Spinal cord (tissue), 9 donors: ENCODE measurements at regions not wholly inside any gene's neighbourhood (a gene's known extent, or its start where the extent isn't known, plus 50 kb on each side); places are given as distances from the start of the nearest gene placed in this dataset.
A peak's percentile ranks its signal among the peaks of the same experiment; 100 is the strongest.

Experiments
- DNase-seq, 6 donors: peaks; one replicate each; pipeline versions ENCODE4 v3.0.0 to v3.0.0-alpha.2; 2013 to 2015; ENCODE audit warnings: low spot score in 6 of 6, low read depth in 4 of 6
- H3K27ac ChIP-seq: one replicate; pipeline ENCODE4 v1.5.1; 2013; ENCODE audit warnings: low read depth, low read length, control low read depth
- H3K27me3 ChIP-seq: one replicate; pipeline ENCODE4 v1.6.1; 2013; ENCODE audit warnings: low read length; ENCODE audit not compliant: control insufficient read depth, insufficient read depth
- H3K36me3 ChIP-seq: one replicate; pipeline ENCODE4 v1.6.1; 2013; ENCODE audit warnings: low read length; ENCODE audit not compliant: control insufficient read depth, insufficient read depth
- H3K4me1 ChIP-seq: one replicate; pipeline ENCODE4 v1.6.1; 2013; ENCODE audit warnings: low read length; ENCODE audit not compliant: control insufficient read depth, insufficient read depth
- H3K4me3 ChIP-seq: one replicate; pipeline ENCODE4 v1.5.1; 2013; ENCODE audit warnings: low read depth, low read length, control low read depth
- H3K9me3 ChIP-seq: one replicate; pipeline ENCODE4 v1.6.1; 2013; ENCODE audit warnings: low read length; ENCODE audit not compliant: control insufficient read depth, insufficient read depth
- WGBS: methylation state at CpG from one replicate; pipeline ENCODE4 v1.1.5; 2013; ENCODE audit warnings: missing lambda C conversion rate; ENCODE audit not compliant: insufficient coverage; 5-methylcytosine and 5-hydroxymethylcytosine counted together
- donor health status: healthy.

DNA sequence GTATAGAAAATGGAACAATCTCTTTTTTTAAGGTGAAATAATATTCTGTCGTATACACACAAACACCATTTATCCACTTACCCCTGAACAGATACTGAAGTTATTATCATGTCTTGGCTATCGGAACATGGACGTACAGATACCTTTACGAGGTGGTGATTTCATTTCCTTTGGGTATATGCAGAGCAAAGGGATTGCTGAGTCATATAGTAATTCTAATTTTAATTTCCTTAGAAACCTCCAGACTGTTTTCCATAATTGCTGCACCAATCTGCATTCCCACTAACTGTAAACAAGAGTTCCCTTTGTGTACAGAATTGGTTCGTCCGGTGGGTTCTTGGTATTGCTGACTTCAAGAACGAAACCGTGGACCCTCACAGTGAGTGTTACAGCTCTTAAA is 179.4 kb downstream of the SHOX2 start:
- H3K4me1 ChIP-seq: no peaks in the 10 kb centered on the region
- H3K4me3 ChIP-seq: no peak overlapping the region
- H3K36me3 ChIP-seq: no peaks in the 10 kb centered on the region
- H3K27ac ChIP-seq: no peak overlapping the region
- no peak for DNase-seq
- WGBS: 100% methylated on average over 4 of the region's 8 CpGs
- no peaks in the 10 kb centered on the region for H3K9me3 ChIP-seq
- no peaks in the 10 kb centered on the region for H3K27me3 ChIP-seq

DNA sequence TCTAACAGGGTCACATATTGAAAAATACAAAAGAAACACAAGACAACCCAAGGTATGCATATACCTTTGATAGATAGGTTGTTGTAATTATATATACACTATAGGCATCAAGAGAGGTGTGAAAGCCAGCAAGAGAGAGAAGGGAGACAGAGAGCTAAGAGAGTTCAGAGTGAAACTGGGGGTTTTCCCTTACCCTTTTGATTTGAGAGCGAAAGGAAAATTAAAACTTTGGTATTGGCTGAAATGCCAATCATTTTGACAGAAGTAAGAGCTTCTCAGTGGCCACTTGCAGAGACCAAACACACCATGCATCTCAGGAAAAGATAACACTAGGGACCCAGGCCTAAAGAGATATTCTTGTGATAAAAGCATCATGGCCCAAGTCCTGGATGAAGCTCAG is 183.6 kb downstream of the SHOX2 start:
- no peaks in the 10 kb centered on the region for H3K36me3 ChIP-seq
- H3K9me3 ChIP-seq: no peaks in the 10 kb centered on the region
- DNase-seq: no peak
- no peak overlapping the region for H3K27ac ChIP-seq
- H3K27me3 ChIP-seq: no peaks in the 10 kb centered on the region
- 100% methylated on average over 1 of the region's 1 CpG for WGBS
- no peaks in the 10 kb centered on the region for H3K4me1 ChIP-seq
- no peak overlapping the region for H3K4me3 ChIP-seq

DNA sequence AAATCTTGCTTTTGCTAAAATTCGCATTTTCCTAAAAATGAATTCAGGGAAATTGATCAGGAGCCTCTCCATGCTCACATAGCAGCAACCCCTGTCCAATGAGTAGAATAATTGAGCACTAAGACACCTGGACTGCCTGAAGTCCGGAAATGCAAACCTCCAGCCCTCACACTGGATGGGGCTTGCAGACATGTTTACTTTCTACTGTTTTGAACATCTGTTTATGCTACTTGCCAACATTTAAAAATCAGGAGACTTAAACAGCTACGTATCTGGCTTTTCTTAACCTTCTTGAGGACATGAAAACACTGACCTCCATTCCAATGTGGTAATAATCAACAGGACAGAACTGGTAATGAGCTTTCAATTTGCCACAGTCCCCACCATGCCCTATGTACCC is 184.4 kb downstream of the SHOX2 start:
- no peaks in the 10 kb centered on the region for H3K27me3 ChIP-seq
- no peaks in the 10 kb centered on the region for H3K9me3 ChIP-seq
- DNase-seq: peak in 1 of 6 donors; percentile 13
- H3K36me3 ChIP-seq: no peaks in the 10 kb centered on the region
- H3K4me1 ChIP-seq: no peaks in the 10 kb centered on the region
- no peak overlapping the region for H3K27ac ChIP-seq
- no peak overlapping the region for H3K4me3 ChIP-seq
- WGBS: 90% methylated on average over 3 of the region's 3 CpGs

DNA sequence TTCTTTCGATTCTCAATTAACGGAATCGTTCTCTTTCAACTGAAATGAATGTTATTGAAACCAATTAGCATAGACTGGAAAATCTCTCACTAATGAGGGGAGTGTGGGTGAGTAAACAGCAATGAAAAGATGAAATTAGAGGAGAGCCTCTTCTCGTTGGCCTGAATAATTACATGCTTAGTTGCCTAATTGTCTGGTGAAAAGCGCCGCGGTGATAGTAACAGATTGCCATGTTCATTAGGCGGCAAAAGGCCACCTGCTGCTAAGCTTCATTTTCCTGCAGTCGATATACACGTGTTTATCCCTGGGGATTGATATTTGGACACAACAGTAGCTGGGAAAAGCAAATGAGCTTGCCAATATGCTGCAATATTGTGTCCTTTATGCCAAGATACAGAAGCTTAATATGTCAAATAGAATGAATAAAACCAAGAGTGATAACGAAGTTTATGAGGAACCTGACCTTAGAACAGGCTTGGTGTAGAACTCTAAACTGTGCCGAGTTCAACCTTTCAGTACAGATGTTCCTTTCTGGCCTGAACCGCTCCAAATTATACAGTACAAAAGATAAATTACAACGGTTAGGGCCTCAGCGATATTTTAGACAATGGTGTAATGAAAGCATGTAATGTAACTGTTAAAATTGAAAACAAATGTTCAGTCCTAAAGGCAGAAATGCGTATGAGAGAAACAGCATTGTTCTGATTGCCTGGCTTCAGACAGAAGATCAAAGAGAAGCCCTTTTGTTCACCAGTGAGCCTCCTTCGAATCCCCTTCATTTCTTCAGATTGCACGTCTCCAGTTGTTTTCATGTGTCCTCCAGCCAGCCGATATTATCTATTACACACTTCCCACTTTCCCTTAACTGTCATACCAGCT is 185.2 kb downstream of the SHOX2 start:
- Histone ChIP-seq H3K27me3 (no peaks in the 10 kb centered on the region), H3K4me3 (no peak overlapping the region), H3K4me1 (no peaks in the 10 kb centered on the region), H3K36me3 (no peaks in the 10 kb centered on the region), H3K27ac (no peak overlapping the region), H3K9me3 (no peaks in the 10 kb centered on the region)
- WGBS: 10% methylated on average over 6 of the region's 19 CpGs
- peak in 5 of 6 donors; percentile 19 to 96 (median 57) for DNase-seq

DNA sequence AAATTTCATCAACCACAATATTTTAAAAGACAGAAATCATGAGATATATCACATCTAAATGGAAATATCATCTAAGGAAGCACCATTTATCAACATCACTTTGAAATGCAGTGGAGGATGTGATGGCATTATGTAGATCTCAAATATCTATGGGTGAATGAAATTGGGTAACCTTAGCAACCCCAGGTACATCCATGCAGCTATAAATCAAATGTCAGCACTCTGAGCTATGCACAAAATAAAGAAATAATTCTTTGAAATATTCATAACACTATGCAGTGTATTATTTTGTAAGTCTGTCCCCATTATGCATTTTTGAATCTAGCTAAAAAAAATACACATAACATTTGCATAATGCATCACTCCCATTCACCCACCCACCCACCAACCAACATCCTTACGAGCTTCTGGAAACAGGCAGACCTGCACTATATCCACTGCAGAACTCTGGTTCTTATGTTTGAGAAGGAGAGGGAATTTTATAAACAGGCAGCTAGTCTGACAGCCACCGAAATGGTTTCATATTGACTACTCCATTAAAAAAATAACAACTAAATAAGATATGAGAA is 186.8 kb downstream of the SHOX2 start:
- H3K27ac ChIP-seq: no peak overlapping the region
- H3K27me3 ChIP-seq: no peaks in the 10 kb centered on the region
- H3K4me3 ChIP-seq: no peak overlapping the region
- no peaks in the 10 kb centered on the region for H3K9me3 ChIP-seq
- H3K4me1 ChIP-seq: no peaks in the 10 kb centered on the region
- WGBS: no CpG with 5 or more reads among the region's 2 CpGs
- DNase-seq: peak in 1 of 6 donors; percentile 7
- no peaks in the 10 kb centered on the region for H3K36me3 ChIP-seq

DNA sequence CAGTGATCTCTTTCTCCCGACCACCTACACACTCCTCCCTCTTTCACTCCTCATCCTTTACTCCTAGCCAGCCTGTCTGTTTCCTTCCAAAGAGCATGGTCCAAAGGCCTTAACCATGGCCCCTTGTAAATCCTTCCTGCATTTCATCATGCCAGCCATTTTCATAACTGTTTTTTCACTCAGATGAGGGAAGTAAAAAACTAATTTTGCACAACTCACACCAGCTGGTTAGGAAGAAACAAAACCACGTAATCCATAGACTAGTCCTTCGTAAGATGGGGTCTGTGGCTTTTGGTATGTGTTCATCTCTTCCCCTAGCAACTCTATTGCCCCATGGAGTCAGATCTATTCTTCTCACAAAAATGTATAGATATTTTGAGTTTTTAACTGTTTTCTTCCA is 187.8 kb downstream of the SHOX2 start:
- WGBS: 73% methylated on average over 1 of the region's 3 CpGs
- H3K27me3 ChIP-seq: no peaks in the 10 kb centered on the region

DNA sequence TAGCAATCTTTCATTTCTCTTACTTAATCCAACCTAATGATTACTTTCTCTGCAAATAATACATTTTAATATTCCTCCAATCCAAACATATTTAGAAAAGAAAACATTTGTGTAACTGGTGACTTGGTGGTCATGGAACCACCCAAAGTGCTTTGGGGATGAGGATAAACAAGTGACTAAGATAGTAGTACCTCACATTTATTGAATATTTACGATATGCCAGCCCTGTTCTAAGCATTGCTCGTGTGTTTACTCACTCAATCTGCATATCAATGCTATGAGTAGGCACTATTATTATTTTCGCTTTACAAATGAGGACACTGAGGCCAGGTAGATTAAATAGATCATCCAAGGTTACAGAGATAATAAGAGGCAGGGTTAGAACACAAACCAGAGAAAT is 189.5 kb downstream of the SHOX2 start:
- no peaks in the 10 kb centered on the region for H3K27me3 ChIP-seq
- H3K27ac ChIP-seq: no peak overlapping the region
- no CpG with 5 or more reads among the region's 3 CpGs for WGBS
- no peaks in the 10 kb centered on the region for H3K4me1 ChIP-seq
- no peak overlapping the region for H3K4me3 ChIP-seq
- H3K36me3 ChIP-seq: no peaks in the 10 kb centered on the region
- DNase-seq: no peak
- no peaks in the 10 kb centered on the region for H3K9me3 ChIP-seq

More for the DNA sequence above, 187.8 kb downstream of the SHOX2 start:
- Histone ChIP-seq H3K4me1 (no peaks in the 10 kb centered on the region), H3K9me3 (no peaks in the 10 kb centered on the region), H3K36me3 (no peaks in the 10 kb centered on the region), H3K4me3 (no peak overlapping the region), H3K27ac (no peak overlapping the region)
- no peak for DNase-seq

DNA sequence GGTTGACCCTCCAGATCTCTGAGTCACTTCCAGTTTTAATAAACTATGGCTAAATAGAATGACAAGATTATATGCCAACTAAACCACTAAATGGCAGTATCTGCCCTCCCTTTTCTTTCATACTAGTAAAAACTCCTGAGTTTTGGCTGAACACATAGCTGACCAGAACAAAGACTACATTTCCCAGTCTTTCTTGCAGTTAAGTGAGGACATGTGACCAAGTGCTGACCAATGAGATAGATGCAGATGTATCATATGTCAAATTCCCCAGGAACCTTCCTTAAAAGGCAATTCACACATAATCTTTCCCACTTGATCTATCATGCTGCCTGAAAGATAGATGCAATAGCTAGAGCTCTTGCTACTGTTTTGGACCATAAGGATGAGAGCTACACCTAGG is 191.3 kb downstream of the SHOX2 start:
- no peaks in the 10 kb centered on the region for H3K27me3 ChIP-seq
- no peaks in the 10 kb centered on the region for H3K4me1 ChIP-seq
- H3K36me3 ChIP-seq: no peaks in the 10 kb centered on the region
- no peak overlapping the region for H3K4me3 ChIP-seq
- H3K9me3 ChIP-seq: no peaks in the 10 kb centered on the region
- H3K27ac ChIP-seq: no peak overlapping the region
- DNase-seq: no peak

DNA sequence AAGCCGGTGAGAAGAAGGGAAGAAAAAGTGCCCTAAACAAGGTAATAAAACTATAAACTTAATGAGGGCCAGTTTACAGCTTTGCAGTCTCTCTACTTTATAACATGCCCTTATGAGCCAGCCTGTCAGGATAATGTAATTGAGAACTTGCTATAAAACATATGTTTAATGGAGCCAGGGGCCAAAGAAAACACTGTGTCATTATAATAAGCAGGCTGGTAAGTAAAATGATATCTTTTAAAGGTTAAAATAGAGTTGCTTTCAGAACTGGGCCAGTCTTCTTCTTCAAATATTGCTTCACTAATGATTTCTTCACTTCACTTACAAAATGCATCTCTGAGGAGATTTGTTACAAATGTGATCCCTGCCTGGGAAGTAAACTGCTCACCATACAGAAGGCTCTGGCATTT is 192.5 kb downstream of the SHOX2 start:
- Histone ChIP-seq H3K4me1 (no peaks in the 10 kb centered on the region), H3K36me3 (no peaks in the 10 kb centered on the region), H3K4me3 (no peak overlapping the region), H3K27ac (no peak overlapping the region), H3K9me3 (no peaks in the 10 kb centered on the region), H3K27me3 (no peaks in the 10 kb centered on the region)
- no CpG with 5 or more reads among the region's 1 CpG for WGBS
- DNase-seq: peak in 1 of 6 donors; percentile 31
